ENCODE measurements at regions not wholly inside any gene's neighbourhood (a gene's known extent, or its start where the extent isn't known, plus 50 kb on each side); places are given as distances from the start of the nearest gene placed in this dataset.

GRCh38 chrX:79081895-79082512 is 62.5 kb upstream of the GPR174 start:
- peak; percentile 61 for DNase-seq (ENCODE audit: low read depth)
- no peak overlapping the region for H3K4me3 ChIP-seq (ENCODE audit: low read depth, low read length)
- TF ChIP-seq CTCF (conservative IDR thresholded peaks at IDR 0.05; ENCODE audit: low read depth, low read length), result peak; percentile 44

DNA sequence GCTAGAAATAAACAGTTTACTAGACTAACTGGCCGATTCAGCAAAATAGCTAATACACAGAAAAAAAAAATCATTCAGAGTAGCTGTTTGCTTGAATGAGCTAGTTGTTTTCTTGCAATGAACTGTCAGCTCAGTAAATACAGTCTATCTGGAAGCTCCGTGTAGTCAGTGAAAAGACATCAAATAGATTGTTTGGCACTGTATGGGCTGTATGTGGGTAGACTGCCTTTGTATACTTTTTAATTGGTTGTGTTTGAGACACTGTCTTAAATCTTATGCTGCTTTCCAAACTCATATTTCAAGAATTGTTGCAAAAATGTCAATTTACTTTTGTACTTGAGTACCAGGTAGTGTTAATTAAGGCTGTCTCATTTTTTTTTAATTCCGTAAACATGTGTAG is 61.6 kb upstream of the GPR174 start:
- no peak for DNase-seq (ENCODE audit: low read depth)
- no peak overlapping the region for H3K4me3 ChIP-seq (ENCODE audit: low read depth, low read length)
- no peak for TF ChIP-seq CTCF (conservative IDR thresholded peaks at IDR 0.05; ENCODE audit: low read depth, low read length)

- H3K4me3 ChIP-seq (ENCODE audit: low read depth, low read length), result no peak overlapping the region
- no peak for DNase-seq (ENCODE audit: low read depth)
- TF ChIP-seq CTCF (conservative IDR thresholded peaks at IDR 0.05; ENCODE audit: low read depth, low read length), result no peak
These were observed 59.6 kb upstream of the GPR174 start for GRCh38 chrX:79084923-79085322.

DNA sequence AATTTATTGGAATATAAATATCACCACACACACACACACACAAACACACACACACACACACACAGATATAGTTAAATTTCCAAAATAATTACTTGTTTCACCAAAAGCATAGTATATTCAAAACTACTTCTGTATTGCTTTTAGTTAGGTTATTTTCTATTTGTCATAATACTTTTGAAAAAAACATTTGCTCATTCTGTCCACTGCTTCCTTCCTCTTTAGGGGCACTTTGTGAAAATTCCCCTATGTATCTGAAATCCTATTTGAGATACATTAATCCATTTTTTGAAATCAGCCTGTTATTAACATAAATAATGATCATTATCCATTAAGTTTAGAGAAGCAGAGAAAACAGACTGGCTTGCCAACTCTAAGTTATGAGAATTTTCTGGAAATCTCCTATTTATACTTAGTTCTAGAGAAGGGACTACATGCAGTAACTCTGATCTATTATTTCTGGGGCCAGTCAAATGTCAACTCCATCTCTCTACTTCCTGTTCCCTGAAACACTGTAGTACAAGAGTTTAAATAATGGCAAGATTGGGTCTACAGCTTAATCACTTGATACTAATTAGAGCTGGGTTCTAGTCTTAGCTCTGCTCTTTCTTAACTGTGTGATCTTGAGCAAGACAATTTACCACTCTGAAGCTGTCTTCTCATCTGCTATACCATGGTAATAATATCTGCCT is 54.4 kb upstream of the GPR174 start:
- TF ChIP-seq CTCF (conservative IDR thresholded peaks at IDR 0.05; ENCODE audit: low read depth, low read length), result no peak
- no peak for DNase-seq (ENCODE audit: low read depth)
- H3K4me3 ChIP-seq (ENCODE audit: low read depth, low read length), result no peak overlapping the region

GRCh38 chrX:79094075-79094832 is 50.2 kb upstream of the GPR174 start:
- no peak overlapping the region for H3K4me3 ChIP-seq (ENCODE audit: low read depth, low read length)
- no peak for TF ChIP-seq CTCF (conservative IDR thresholded peaks at IDR 0.05; ENCODE audit: low read depth, low read length)
- no peak for DNase-seq (ENCODE audit: low read depth)

All from choroid plexus epithelial cell (primary cell).